ENCODE measurements at regions not wholly inside any gene's neighbourhood (a gene's known extent, or its start where the extent isn't known, plus 50 kb on each side); places are given as distances from the start of the nearest gene placed in this dataset.
"Not testable (repeated sequence)": the region's sequence is repeated elsewhere in the genome, so short reads cannot be mapped to it uniquely, and the experiment has no call there.

DNA sequence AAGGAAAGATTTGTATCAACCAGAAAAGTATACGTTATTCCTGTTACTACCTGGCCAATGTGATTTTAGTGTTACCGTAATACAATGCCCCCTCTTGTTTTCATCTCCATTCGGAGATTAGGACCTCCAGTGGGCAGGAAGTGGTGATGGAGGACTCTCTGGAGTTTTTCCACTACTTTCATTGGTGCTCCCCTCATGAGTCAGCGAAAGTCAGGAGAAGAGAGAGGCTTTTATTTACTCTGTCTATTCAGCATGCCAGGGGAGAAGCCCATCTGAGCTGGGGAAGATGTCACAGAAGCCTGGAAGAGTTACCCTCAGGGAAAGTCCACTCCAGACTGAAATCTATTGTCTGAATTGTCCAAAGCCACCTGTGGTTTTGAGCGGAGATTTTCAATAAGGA, 88.2 kb upstream of the THUMPD2 start:
- Histone ChIP-seq H3K36me3 (ENCODE audit: insufficient read depth, low read length) (no peaks in the 10 kb centered on the region), H3K4me1 (ENCODE audit: control insufficient read depth, insufficient read depth, low read length) (peaks cover 19% of the 10 kb centered on the region), H3K9ac (ENCODE audit: low read depth, low read length) (no peak overlapping the region), H3K9me3 (replicated peaks; ENCODE audit: low read length) (no peaks in the 10 kb centered on the region), H3K4me3 (ENCODE audit: low read length) (no peak overlapping the region), H3K27me3 (ENCODE audit: control insufficient read depth, insufficient read depth, low read length) (no peaks in the 10 kb centered on the region), H3K4me2 (ENCODE audit: low read length) (no peak overlapping the region)

DNA sequence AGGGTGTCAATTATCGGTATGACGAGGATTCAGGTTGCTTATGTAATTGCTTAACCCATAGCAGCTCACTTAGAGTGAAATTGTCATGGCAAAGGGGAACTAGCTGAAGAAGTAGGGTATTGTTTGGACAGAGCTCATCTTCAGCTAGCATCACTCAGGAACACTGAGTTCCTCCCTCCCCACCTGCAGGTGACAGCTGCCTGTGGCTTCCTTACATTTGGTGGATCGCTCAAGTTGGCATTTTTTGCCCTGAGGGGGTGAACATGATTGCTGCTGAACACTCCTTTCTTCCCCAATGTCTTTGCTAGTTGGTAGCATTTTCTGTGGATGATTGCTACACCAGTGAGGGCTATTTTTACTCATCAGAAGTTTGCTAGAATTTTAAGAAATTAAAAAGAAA, 86.7 kb upstream of the THUMPD2 start:
- H3K36me3 ChIP-seq (ENCODE audit: insufficient read depth, low read length), result no peaks in the 10 kb centered on the region
- H3K9me3 ChIP-seq (replicated peaks; ENCODE audit: low read length), result no peaks in the 10 kb centered on the region
- H3K27me3 ChIP-seq (ENCODE audit: control insufficient read depth, insufficient read depth, low read length), result no peaks in the 10 kb centered on the region
- H3K9ac ChIP-seq (ENCODE audit: low read depth, low read length), result no peak overlapping the region
- no peak overlapping the region for H3K4me2 ChIP-seq (ENCODE audit: low read length)
- H3K4me3 ChIP-seq (ENCODE audit: low read length), result no peak overlapping the region
- peaks cover 6% of the 10 kb centered on the region for H3K4me1 ChIP-seq (ENCODE audit: control insufficient read depth, insufficient read depth, low read length)

DNA sequence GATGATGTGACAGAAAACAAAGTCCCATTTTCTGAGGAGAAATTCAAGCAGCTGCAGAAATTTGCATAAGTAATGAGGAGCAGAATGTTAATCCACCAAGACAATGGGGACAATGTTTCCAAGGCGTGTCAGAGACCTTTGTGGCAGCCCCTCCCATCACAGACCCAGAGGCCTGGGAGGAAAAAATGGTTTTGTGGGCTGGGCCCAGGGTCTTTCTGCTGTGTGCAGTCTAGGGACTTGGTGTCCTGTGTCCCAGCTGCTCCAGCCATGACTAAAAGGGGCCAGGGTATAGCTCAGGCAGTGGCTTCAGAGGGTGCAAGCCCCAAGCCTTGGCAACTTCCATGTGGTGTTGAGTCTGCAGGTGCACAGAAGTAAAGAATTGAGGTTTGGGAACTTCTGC, 84.6 kb upstream of the THUMPD2 start:
- not testable (repeated sequence) for H3K9ac ChIP-seq (ENCODE audit: low read depth, low read length); H3K36me3 ChIP-seq (ENCODE audit: insufficient read depth, low read length); H3K4me1 ChIP-seq (ENCODE audit: control insufficient read depth, insufficient read depth, low read length); H3K9me3 ChIP-seq (replicated peaks; ENCODE audit: low read length); H3K27me3 ChIP-seq (ENCODE audit: control insufficient read depth, insufficient read depth, low read length); H3K4me2 ChIP-seq (ENCODE audit: low read length); H3K4me3 ChIP-seq (ENCODE audit: low read length)

DNA sequence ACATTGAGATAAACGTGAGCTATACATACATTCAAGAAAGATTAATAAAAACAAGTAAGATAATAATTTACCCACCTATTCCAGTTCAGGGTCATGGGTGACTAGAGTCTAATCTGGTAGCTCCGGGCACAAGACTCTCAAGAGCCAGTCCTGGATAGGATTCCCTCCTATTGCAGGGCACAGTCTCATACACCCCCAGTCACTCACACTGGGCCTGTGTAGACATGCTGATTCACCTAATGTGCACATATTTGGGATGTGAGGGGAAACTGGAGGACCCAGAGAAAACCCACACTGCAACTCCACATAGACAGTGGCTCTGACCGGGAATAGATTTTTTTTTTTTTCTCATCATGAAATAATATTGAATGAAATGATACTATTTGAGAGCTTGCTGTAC, 81.5 kb upstream of the THUMPD2 start:
- Histone ChIP-seq H3K9me3 (replicated peaks; ENCODE audit: low read length) (no peaks in the 10 kb centered on the region), H3K27me3 (ENCODE audit: control insufficient read depth, insufficient read depth, low read length) (no peaks in the 10 kb centered on the region), H3K4me2 (ENCODE audit: low read length) (no peak overlapping the region), H3K4me1 (ENCODE audit: control insufficient read depth, insufficient read depth, low read length) (no peaks in the 10 kb centered on the region), H3K9ac (ENCODE audit: low read depth, low read length) (no peak overlapping the region), H3K36me3 (ENCODE audit: insufficient read depth, low read length) (no peaks in the 10 kb centered on the region), H3K4me3 (ENCODE audit: low read length) (no peak overlapping the region)

DNA sequence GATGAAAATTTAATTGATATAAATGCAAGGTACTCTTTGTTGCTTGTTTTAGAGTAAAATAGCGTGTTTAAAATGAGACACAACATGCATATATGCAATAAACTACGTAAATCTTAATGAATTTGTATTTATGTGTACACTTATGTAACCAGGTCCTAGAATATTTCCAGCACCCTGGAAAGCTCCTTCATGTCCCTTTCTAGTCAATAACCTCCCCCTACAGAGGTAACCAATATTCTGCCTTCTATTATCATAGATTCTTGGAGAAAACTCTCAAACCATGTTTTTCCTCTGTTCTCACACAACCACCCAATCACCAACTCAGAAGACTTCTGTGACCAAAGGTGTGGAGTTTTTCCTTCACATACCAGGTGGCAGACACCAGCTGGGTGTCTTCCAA, 79.6 kb upstream of the THUMPD2 start:
- Histone ChIP-seq H3K4me3 (ENCODE audit: low read length) (no peak overlapping the region), H3K4me2 (ENCODE audit: low read length) (no peak overlapping the region), H3K4me1 (ENCODE audit: control insufficient read depth, insufficient read depth, low read length) (no peaks in the 10 kb centered on the region), H3K36me3 (ENCODE audit: insufficient read depth, low read length) (no peaks in the 10 kb centered on the region), H3K9ac (ENCODE audit: low read depth, low read length) (no peak overlapping the region), H3K9me3 (replicated peaks; ENCODE audit: low read length) (no peaks in the 10 kb centered on the region), H3K27me3 (ENCODE audit: control insufficient read depth, insufficient read depth, low read length) (no peaks in the 10 kb centered on the region)

DNA sequence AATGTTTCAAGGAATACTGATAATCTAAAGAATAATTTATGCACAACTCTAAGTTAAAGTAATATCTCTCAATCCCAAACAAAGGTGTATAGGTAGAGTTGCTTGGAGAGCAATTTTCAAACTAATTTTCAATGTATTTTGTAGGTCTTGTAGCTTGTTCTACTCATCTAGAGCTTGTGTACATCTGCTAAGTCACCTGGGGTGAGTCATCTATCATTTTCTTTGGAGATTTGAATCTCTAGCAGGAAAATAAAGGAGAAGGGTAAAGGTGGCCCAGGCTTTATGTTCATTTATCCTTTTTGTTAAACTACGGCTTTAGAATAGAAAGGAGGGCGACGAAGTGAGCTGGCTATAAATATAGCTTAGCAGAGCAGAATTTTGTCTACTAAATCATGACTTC, 76.8 kb upstream of the THUMPD2 start:
- Histone ChIP-seq H3K36me3 (ENCODE audit: insufficient read depth, low read length) (no peaks in the 10 kb centered on the region), H3K9ac (ENCODE audit: low read depth, low read length) (no peak overlapping the region), H3K4me1 (ENCODE audit: control insufficient read depth, insufficient read depth, low read length) (peaks cover 13% of the 10 kb centered on the region), H3K9me3 (replicated peaks; ENCODE audit: low read length) (no peaks in the 10 kb centered on the region), H3K27me3 (ENCODE audit: control insufficient read depth, insufficient read depth, low read length) (no peaks in the 10 kb centered on the region), H3K4me2 (ENCODE audit: low read length) (no peak overlapping the region), H3K4me3 (ENCODE audit: low read length) (no peak overlapping the region)

DNA sequence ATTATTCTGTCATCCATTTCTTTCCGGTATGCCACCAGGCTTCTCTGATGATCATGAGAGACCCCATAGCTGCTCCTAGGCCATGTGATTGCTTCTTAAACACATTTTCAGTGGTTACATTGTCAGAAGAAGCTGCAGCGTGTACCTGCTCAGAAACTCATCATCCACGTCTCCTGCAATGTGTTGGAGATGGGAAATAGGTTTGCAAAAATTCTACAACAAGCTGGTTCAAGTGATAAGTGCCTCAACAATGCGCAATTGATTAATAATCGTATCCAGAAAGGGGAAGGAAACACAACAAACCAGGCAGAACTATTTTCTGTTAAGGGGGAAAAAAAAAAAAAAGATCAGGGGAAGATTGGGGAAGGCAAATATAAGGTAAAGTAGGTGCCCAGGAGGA, 75.7 kb upstream of the THUMPD2 start:
- no peaks in the 10 kb centered on the region for H3K36me3 ChIP-seq (ENCODE audit: insufficient read depth, low read length)

DNA sequence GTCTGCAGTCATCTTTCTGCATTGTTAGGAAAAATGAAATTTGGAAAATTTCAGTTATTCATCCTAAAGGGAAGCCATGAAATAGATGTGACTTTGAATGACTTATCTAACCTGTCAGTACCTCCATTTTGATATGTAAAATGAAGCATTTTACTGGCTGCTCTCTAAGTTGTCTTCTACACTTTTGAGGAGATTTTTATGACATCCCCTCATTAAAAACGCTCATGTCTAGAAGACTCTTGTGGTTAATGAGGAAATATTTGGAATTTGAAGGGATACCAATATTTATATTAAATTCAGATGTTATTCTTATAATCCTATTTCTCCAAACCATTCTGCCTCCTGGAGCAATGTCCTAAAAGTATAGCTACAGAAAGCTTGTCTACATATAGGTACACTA, 73.8 kb upstream of the THUMPD2 start:
- H3K4me1 ChIP-seq (ENCODE audit: control insufficient read depth, insufficient read depth, low read length), result peaks cover 14% of the 10 kb centered on the region
- no peaks in the 10 kb centered on the region for H3K27me3 ChIP-seq (ENCODE audit: control insufficient read depth, insufficient read depth, low read length)
- H3K9ac ChIP-seq (ENCODE audit: low read depth, low read length), result no peak overlapping the region
- H3K9me3 ChIP-seq (replicated peaks; ENCODE audit: low read length), result no peaks in the 10 kb centered on the region
- H3K36me3 ChIP-seq (ENCODE audit: insufficient read depth, low read length), result no peaks in the 10 kb centered on the region
- H3K4me2 ChIP-seq (ENCODE audit: low read length), result no peak overlapping the region
- no peak overlapping the region for H3K4me3 ChIP-seq (ENCODE audit: low read length)

More for the DNA sequence above, 75.7 kb upstream of the THUMPD2 start:
- no peak overlapping the region for H3K4me3 ChIP-seq (ENCODE audit: low read length)
- H3K27me3 ChIP-seq (ENCODE audit: control insufficient read depth, insufficient read depth, low read length), result no peaks in the 10 kb centered on the region
- no peak overlapping the region for H3K9ac ChIP-seq (ENCODE audit: low read depth, low read length)
- H3K4me1 ChIP-seq (ENCODE audit: control insufficient read depth, insufficient read depth, low read length), result peaks cover 14% of the 10 kb centered on the region
- no peak overlapping the region for H3K4me2 ChIP-seq (ENCODE audit: low read length)
- H3K9me3 ChIP-seq (replicated peaks; ENCODE audit: low read length), result no peaks in the 10 kb centered on the region

DNA sequence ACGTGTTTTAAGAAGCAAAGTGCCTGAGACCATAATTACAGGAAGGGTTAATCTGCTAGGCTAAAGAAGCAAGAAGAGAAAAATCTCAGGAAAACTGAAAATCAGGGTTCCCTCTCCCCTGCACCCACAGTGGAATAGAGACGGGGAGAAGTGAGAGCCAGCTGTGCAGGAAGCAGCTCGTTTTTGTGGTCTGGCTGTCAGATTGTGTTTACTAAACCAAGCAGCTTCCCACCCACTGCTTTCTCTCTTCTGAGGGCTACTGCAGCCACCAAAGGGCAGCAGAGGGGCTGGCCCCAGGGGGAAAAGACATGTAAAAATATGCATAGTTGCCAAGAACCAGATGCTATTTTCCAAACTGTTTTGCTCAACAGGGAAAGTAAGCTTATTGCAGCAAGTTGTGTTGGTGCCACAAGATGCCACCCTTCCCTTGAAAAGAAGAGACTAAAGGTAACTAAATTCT, 72.6 kb upstream of the THUMPD2 start:
- Histone ChIP-seq H3K27me3 (ENCODE audit: control insufficient read depth, insufficient read depth, low read length) (no peaks in the 10 kb centered on the region), H3K4me2 (ENCODE audit: low read length) (peak overlapping the region; percentile 54), H3K9me3 (replicated peaks; ENCODE audit: low read length) (no peaks in the 10 kb centered on the region), H3K9ac (ENCODE audit: low read depth, low read length) (peak overlapping the region; percentile 36), H3K4me3 (ENCODE audit: low read length) (peak overlapping the region; percentile 52), H3K36me3 (ENCODE audit: insufficient read depth, low read length) (no peaks in the 10 kb centered on the region), H3K4me1 (ENCODE audit: control insufficient read depth, insufficient read depth, low read length) (peaks cover 14% of the 10 kb centered on the region)

DNA sequence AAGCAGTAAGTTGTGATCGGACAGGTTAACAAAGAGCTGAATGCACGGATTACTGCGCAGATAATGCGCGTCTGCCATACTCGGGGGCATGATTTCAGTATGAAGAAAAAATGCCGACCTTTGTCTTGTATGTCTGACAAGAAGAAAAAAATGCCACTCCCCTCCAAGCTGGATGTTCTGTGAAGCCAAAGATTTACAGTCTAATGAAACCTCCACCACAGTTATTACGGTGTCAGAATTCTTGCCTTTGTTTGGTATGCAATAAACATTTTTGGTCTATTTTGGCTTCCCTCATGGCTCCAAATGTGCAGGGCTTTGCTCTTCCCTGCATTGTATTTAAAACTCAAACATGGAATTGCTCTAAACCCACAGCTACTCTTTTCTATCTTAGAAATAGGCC, 72.2 kb upstream of the THUMPD2 start:
- Histone ChIP-seq H3K36me3 (ENCODE audit: insufficient read depth, low read length) (no peaks in the 10 kb centered on the region), H3K4me1 (ENCODE audit: control insufficient read depth, insufficient read depth, low read length) (peaks cover 14% of the 10 kb centered on the region), H3K27me3 (ENCODE audit: control insufficient read depth, insufficient read depth, low read length) (no peaks in the 10 kb centered on the region), H3K4me2 (ENCODE audit: low read length) (peak overlapping the region; percentile 54), H3K4me3 (ENCODE audit: low read length) (peak overlapping the region; percentile 52), H3K9ac (ENCODE audit: low read depth, low read length) (peak overlapping the region; percentile 36), H3K9me3 (replicated peaks; ENCODE audit: low read length) (no peaks in the 10 kb centered on the region)

DNA sequence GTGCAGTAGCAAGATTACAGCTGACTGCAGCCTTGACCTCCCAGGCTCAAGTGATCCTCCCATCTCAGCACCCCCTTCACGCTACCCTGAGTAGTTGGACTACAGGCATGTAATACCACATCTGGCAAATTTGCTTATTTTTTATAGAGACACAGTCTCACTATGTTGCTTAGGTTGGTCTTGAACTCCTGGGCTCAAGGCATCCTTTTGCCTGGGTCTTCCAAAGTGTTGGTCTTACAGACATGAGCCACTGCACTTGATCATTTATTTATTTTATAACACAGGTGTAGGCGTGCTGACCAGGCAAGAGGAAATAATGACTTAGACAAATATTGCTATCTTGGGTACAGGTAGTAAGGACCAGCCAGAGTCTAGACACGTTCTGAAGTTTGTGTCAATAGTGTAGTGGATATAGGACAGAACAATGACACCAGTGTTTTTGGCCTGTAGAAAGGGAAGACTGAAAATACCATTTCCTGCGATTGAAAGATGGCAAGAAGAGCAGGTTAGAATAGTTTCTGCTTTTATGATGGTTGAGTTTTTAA, 71.0 kb upstream of the THUMPD2 start:
- Histone ChIP-seq H3K4me2 (ENCODE audit: low read length) (no peak overlapping the region), H3K4me1 (ENCODE audit: control insufficient read depth, insufficient read depth, low read length) (peaks cover 14% of the 10 kb centered on the region), H3K27me3 (ENCODE audit: control insufficient read depth, insufficient read depth, low read length) (no peaks in the 10 kb centered on the region), H3K9ac (ENCODE audit: low read depth, low read length) (no peak overlapping the region), H3K36me3 (ENCODE audit: insufficient read depth, low read length) (no peaks in the 10 kb centered on the region), H3K9me3 (replicated peaks; ENCODE audit: low read length) (no peaks in the 10 kb centered on the region), H3K4me3 (ENCODE audit: low read length) (no peak overlapping the region)

DNA sequence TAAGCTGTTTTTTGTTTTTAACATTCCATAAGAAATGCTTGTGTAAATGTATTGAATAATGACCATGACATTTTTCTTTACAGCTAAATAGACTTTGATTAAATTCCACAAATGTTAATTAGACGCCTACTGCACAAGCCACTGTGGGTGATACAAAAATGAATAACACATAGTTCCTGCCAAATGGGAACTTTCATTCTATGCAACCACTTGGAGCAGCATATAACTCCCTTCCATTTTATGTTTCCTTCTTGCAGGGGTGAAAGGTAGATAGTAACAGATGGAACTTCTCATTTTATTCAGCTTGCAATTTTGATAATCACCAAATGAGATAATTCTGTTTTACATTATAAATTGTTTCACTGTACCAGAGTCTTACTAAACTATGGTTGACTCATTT, 70.0 kb upstream of the THUMPD2 start:
- H3K36me3 ChIP-seq (ENCODE audit: insufficient read depth, low read length), result no peaks in the 10 kb centered on the region
- no peak overlapping the region for H3K4me2 ChIP-seq (ENCODE audit: low read length)
- no peak overlapping the region for H3K9ac ChIP-seq (ENCODE audit: low read depth, low read length)
- H3K9me3 ChIP-seq (replicated peaks; ENCODE audit: low read length), result no peaks in the 10 kb centered on the region
- H3K27me3 ChIP-seq (ENCODE audit: control insufficient read depth, insufficient read depth, low read length), result no peaks in the 10 kb centered on the region
- no peak overlapping the region for H3K4me3 ChIP-seq (ENCODE audit: low read length)
- peaks cover 14% of the 10 kb centered on the region for H3K4me1 ChIP-seq (ENCODE audit: control insufficient read depth, insufficient read depth, low read length)
